B cell (primary cell): ENCODE measurements at regions not wholly inside any gene's neighbourhood (a gene's known extent, or its start where the extent isn't known, plus 50 kb on each side); places are given as distances from the start of the nearest gene placed in this dataset.

ENCODE experiments used
- ATAC-seq: fragments of 200-7000 bp; cut with Tn5 transposase; one replicate; pipeline ENCODE4 v1.10.0; 2021; ENCODE audit warnings: low read depth, mild to moderate bottlenecking, moderate number of reproducible peaks, moderate library complexity
- CTCF ChIA-PET: fragments of 350-600 bp; sonication (Branson Sonifier 250); formaldehyde crosslinking; loops from one replicate; lab custom pipeline; 2021; ENCODE audit warnings: antibody characterized with exemption, inconsistent platforms; lab: Charles Lee
- POLR2A ChIA-PET: fragments of 350-600 bp; sonication (Branson Sonifier 250); formaldehyde crosslinking; loops from one replicate; lab custom pipeline; 2021; ENCODE audit warnings: antibody characterized with exemption; lab: Charles Lee
- DNase-seq: peaks from one replicate; pipeline ENCODE4 v3.0.0; 2013
- H2AFZ ChIP-seq: 2 replicates; pipeline ENCODE4 v1.6.1; 2012; ENCODE audit warnings: mild to moderate bottlenecking, low read depth, low read length; ENCODE audit not compliant: insufficient read depth, poor library complexity, severe bottlenecking
- H3K27ac ChIP-seq, 2 donors: 1 replicate in 1 of 2; 2 replicates in 1 of 2; pipeline ENCODE4 v1.5.1; 2012 to 2013; ENCODE audit warnings: low read length in 2 of 2, mild to moderate bottlenecking in 2 of 2, moderate library complexity in 1 of 2
- H3K27me3 ChIP-seq, 4 experiments: fragments of 200-600 bp in 1 of 4; sonication (generic) in 1 of 4; replicated peaks in 1 of 4; 1 replicate in 2 of 4; 2 replicates in 2 of 4; pipeline versions ENCODE4 v1.6.1 to v1.7.0; 2013 to 2016; ENCODE audit warnings: low read length in 3 of 4, mild to moderate bottlenecking in 2 of 4, mixed read lengths in 1 of 4, moderate library complexity in 1 of 4; ENCODE audit not compliant: insufficient read depth in 4 of 4, control insufficient read depth in 3 of 4; ENCODE audit errors: control extremely low read depth in 1 of 4
- H3K36me3 ChIP-seq, 2 experiments: replicated peaks in 1 of 2; 1 replicate in 1 of 2; 2 replicates in 1 of 2; pipeline versions ENCODE4 v1.6.1 to v1.7.1; 2013; ENCODE audit warnings: low read length in 1 of 2; ENCODE audit not compliant: insufficient read depth in 2 of 2, control insufficient read depth in 1 of 2; ENCODE audit errors: control extremely low read depth in 1 of 2, extremely low read depth in 1 of 2
- H3K4me1 ChIP-seq, 2 donors: fragments of 200-600 bp in 1 of 2; sonication (generic) in 1 of 2; 1 replicate in 1 of 2; 2 replicates in 1 of 2; pipeline versions ENCODE4 v1.5.1 to v1.6.1; 2013 to 2017; ENCODE audit warnings: low read length in 2 of 2; ENCODE audit not compliant: control insufficient read depth in 2 of 2, insufficient read depth in 2 of 2
- H3K4me2 ChIP-seq: replicated peaks from 2 replicates; pipeline ENCODE3; 2012; ENCODE audit warnings: mild to moderate bottlenecking, low read depth, low read length; ENCODE audit not compliant: poor library complexity, severe bottlenecking
- H3K4me3 ChIP-seq, 5 experiments: fragments of 200-600 bp in 1 of 5; sonication (generic) in 1 of 5; 1 replicate in 3 of 5; 2 replicates in 2 of 5; pipeline versions ENCODE4 v1.5.1 to v1.7.0; 2011 to 2016; ENCODE audit warnings: low read length in 4 of 5, mild to moderate bottlenecking in 4 of 5, low read depth in 2 of 5, control low read depth in 1 of 5, moderate library complexity in 1 of 5; ENCODE audit not compliant: insufficient read depth in 1 of 5; ENCODE audit errors: control extremely low read depth in 1 of 5, extremely low read depth in 1 of 5
- H3K79me2 ChIP-seq: fragments of 200-600 bp; sonication (generic); one replicate; pipeline ENCODE4 v1.6.0; 2016; ENCODE audit warnings: low read length; ENCODE audit not compliant: control insufficient read depth, insufficient read depth
- H3K9ac ChIP-seq: fragments of 200-600 bp; sonication (generic); 2 replicates; pipeline ENCODE4 v1.6.1; 2017; ENCODE audit warnings: mild to moderate bottlenecking, low read length, moderate library complexity
- H3K9me3 ChIP-seq, 3 donors: one replicate each; pipeline versions ENCODE4 v1.6.1 to v1.7.1; 2013; ENCODE audit warnings: low read length in 2 of 3; ENCODE audit not compliant: control insufficient read depth in 2 of 3, insufficient read depth in 1 of 3; ENCODE audit errors: control extremely low read depth in 1 of 3
- H4K20me1 ChIP-seq: 2 replicates; pipeline ENCODE4 v1.6.0; 2012; ENCODE audit warnings: mild to moderate bottlenecking, low read length; ENCODE audit not compliant: insufficient read depth, control insufficient read depth, poor library complexity, severe bottlenecking
- H3K27ac Mint-ChIP-seq: one replicate; pipeline ENCODE4 v1.8.0; 2021; ENCODE audit warnings: mixed read lengths
- H3K27me3 Mint-ChIP-seq: one replicate; pipeline ENCODE4 v1.8.0; 2021; ENCODE audit warnings: mixed read lengths
- H3K4me1 Mint-ChIP-seq: one replicate; pipeline ENCODE4 v1.8.0; 2021; ENCODE audit warnings: mixed read lengths
- H3K4me3 Mint-ChIP-seq: one replicate; pipeline ENCODE4 v1.8.0; 2021; ENCODE audit warnings: mixed read lengths
- H3K9me3 Mint-ChIP-seq: one replicate; pipeline ENCODE4 v1.8.0; 2022; ENCODE audit warnings: mixed read lengths; ENCODE audit not compliant: insufficient read depth
- EZH2 ChIP-seq: IDR thresholded peaks from 2 replicates; pipeline ENCODE4 v1.6.1; 2012; ENCODE audit warnings: borderline replicate concordance, low read depth, mild to moderate bottlenecking, moderate library complexity, low read length; ENCODE audit not compliant: insufficient read depth, poor library complexity, severe bottlenecking
- WGBS: methylation state at CpG from one replicate; pipeline ENCODE4 v1.1.5; 2013; ENCODE audit warnings: missing lambda C conversion rate; ENCODE audit not compliant: insufficient coverage; 5-methylcytosine and 5-hydroxymethylcytosine counted together
- intact Hi-C: fragments of 100-400 bp; cut with micrococcal nuclease; formaldehyde crosslinking; loops from one replicate; pipeline ENCODE4 v1.10.0; 2022
- TF ChIP-seq, protein P1 (sequence below): fragments of 200-600 bp; IDR thresholded peaks from one replicate; pipeline ENCODE4 v1.8.0; 2022; ENCODE audit warnings: antibody characterized with exemption, mild to moderate bottlenecking

DNA sequence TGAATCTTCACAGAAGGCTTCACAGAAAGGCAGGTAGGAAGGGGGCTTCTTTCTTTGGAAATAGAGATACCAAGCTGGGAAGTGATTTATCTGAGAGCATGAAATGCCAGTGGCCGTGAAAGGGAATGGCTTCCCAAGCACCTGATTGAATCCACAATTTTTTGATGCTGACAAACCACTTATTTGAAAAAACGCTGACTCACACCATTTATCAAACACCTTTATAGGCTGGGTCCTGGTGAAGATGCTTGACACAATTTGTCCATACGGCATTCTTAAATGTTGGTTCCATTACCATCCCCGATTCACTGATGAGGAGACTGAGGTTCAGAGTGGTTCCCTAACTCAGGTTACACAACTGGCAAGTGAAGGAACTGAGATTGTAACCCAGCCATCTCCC lies 64.1 kb upstream of the POMGNT2 start:
- Histone ChIP-seq H3K9me3 (peaks cover 1 to 13% (median 10%) of the 10 kb centered on the region in 3 donors), H3K27me3 (no peaks in the 10 kb centered on the region), H4K20me1 (no peaks in the 10 kb centered on the region), H3K36me3 (no peaks in the 10 kb centered on the region), H3K9ac (no peak overlapping the region), H2AFZ (no peak overlapping the region), H3K4me2 (no peak overlapping the region), H3K4me3 (no peak overlapping the region), H3K27ac (no peak overlapping the region), H3K79me2 (no peaks in the 10 kb centered on the region), H3K4me1 (no peaks in the 10 kb centered on the region)
- peaks cover 10% of the 10 kb centered on the region for H3K9me3 Mint-ChIP-seq
- H3K27ac Mint-ChIP-seq: no peak overlapping the region
- DNase-seq: no peak
- H3K4me1 Mint-ChIP-seq: no peaks in the 10 kb centered on the region
- H3K4me3 Mint-ChIP-seq: no peak overlapping the region
- peaks cover 8% of the 10 kb centered on the region for H3K27me3 Mint-ChIP-seq
- intact Hi-C loops: no loop called here
- TF ChIP-seq, protein P1, sequence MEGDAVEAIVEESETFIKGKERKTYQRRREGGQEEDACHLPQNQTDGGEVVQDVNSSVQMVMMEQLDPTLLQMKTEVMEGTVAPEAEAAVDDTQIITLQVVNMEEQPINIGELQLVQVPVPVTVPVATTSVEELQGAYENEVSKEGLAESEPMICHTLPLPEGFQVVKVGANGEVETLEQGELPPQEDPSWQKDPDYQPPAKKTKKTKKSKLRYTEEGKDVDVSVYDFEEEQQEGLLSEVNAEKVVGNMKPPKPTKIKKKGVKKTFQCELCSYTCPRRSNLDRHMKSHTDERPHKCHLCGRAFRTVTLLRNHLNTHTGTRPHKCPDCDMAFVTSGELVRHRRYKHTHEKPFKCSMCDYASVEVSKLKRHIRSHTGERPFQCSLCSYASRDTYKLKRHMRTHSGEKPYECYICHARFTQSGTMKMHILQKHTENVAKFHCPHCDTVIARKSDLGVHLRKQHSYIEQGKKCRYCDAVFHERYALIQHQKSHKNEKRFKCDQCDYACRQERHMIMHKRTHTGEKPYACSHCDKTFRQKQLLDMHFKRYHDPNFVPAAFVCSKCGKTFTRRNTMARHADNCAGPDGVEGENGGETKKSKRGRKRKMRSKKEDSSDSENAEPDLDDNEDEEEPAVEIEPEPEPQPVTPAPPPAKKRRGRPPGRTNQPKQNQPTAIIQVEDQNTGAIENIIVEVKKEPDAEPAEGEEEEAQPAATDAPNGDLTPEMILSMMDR: no peak
- no peak for TF ChIP-seq EZH2
- WGBS: 93% methylated on average over 3 of the region's 4 CpGs
- ATAC-seq: no peak
- ChIA-PET POLR2A (no interaction called here), CTCF (no interaction called here)

DNA sequence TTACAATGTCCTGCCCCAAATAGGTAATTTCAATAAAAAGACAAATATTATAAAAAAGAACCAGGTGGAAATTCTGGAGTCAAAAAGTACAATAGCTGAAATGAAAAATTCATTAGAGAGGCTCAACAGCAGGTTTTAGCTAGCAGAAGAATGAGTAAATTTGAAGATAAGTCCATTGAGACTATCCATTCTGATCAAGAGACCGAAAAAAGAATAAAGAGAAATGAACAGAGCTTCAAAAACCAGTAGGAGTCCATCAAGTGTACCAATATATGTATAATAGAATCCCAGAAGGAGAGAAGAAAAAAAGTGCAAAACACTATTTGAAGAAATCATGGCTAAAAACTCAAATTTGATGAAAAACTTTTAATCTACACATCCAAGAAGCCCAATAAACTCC lies 60.5 kb upstream of the POMGNT2 start:
- H3K4me1 Mint-ChIP-seq: peaks cover 1% of the 10 kb centered on the region
- H4K20me1 ChIP-seq: no peaks in the 10 kb centered on the region
- intact Hi-C loops: no loop called here
- H3K27ac Mint-ChIP-seq: no peak overlapping the region
- H3K4me3 Mint-ChIP-seq: no peak overlapping the region
- no peak overlapping the region for H3K4me2 ChIP-seq
- no peak overlapping the region for H3K4me3 ChIP-seq
- H3K27ac ChIP-seq: no peak overlapping the region
- H3K4me1 ChIP-seq: no peaks in the 10 kb centered on the region
- WGBS: no CpG with 5 or more reads among the region's 1 CpG
- ChIA-PET POLR2A (no interaction called here), CTCF (interaction anchor here (1.3 kb wide), 1 partner anchor 214 kb away, joined by 3 read pairs; no protein-coding TSS in a partner anchor)
- no peaks in the 10 kb centered on the region for H3K79me2 ChIP-seq
- H3K9ac ChIP-seq: no peak overlapping the region
- H3K9me3 ChIP-seq: peaks cover 1 to 11% (median 3%) of the 10 kb centered on the region in 3 donors
- no peaks in the 10 kb centered on the region for H3K27me3 ChIP-seq
- H3K9me3 Mint-ChIP-seq: peaks cover 13% of the 10 kb centered on the region
- H2AFZ ChIP-seq: no peak overlapping the region
- TF ChIP-seq, protein P1: no peak
- TF ChIP-seq EZH2: no peak
- H3K27me3 Mint-ChIP-seq: peaks cover 20% of the 10 kb centered on the region
- ATAC-seq (no peak), DNase-seq (no peak)
- no peaks in the 10 kb centered on the region for H3K36me3 ChIP-seq
